GM12892 (cell line): ENCODE measurements at regions not wholly inside any gene's neighbourhood (a gene's known extent, or its start where the extent isn't known, plus 50 kb on each side); places are given as distances from the start of the nearest gene placed in this dataset.

Source experiments
- POLR2A ChIP-seq: IDR thresholded peaks from 2 replicates; pipeline ENCODE4 v1.6.1; 2011; ENCODE audit warnings: low read depth, low read length, control low read depth
- POLR2AphosphoS5 ChIP-seq: IDR thresholded peaks from 2 replicates; pipeline ENCODE4 v1.6.1; 2011; ENCODE audit warnings: low read depth, low read length, control low read depth
- TAF1 ChIP-seq: IDR thresholded peaks from 2 replicates; pipeline ENCODE4 v1.6.1; 2011; ENCODE audit warnings: low read depth, mild to moderate bottlenecking, control low read depth, low read length, borderline replicate concordance

GRCh38 chr2:134108113-134108512 is 145.8 kb upstream of the MGAT5 start:
- no peak for TF ChIP-seq POLR2AphosphoS5
- TF ChIP-seq POLR2A, result no peak
- TF ChIP-seq TAF1, result no peak
